ENCODE measurements at regions not wholly inside any gene's neighbourhood (a gene's known extent, or its start where the extent isn't known, plus 50 kb on each side); places are given as distances from the start of the nearest gene placed in this dataset.
"Not testable (repeated sequence)": the region's sequence is repeated elsewhere in the genome, so short reads cannot be mapped to it uniquely, and the experiment has no call there.

- DNase-seq (ENCODE audit: low spot score), result no peak
These were observed 496.3 kb upstream of the HTR2C start for GRCh38 chrX:114087543-114087942.

GRCh38 chrX:114077773-114078172 lies 506.1 kb upstream of the HTR2C start:
- DNase-seq (ENCODE audit: low spot score), result no peak

GRCh38 chrX:114075073-114075673 lies 508.7 kb upstream of the HTR2C start:
- no peak for DNase-seq (ENCODE audit: low spot score)

- no peak for DNase-seq (ENCODE audit: low spot score)
These were observed 510.0 kb upstream of the HTR2C start for GRCh38 chrX:114073926-114074325.

GRCh38 chrX:114071412-114071811 lies 512.5 kb upstream of the HTR2C start:
- no peak for DNase-seq (ENCODE audit: low spot score)

GRCh38 chrX:114065577-114066223 lies 518.2 kb upstream of the HTR2C start:
- no peak for DNase-seq (ENCODE audit: low spot score)

- no peak for DNase-seq (ENCODE audit: low spot score)
These were observed 522.7 kb upstream of the HTR2C start for GRCh38 chrX:114061226-114061625.

- DNase-seq (ENCODE audit: low spot score), result no peak
These were observed 524.9 kb upstream of the HTR2C start for GRCh38 chrX:114058988-114059418.

GRCh38 chrX:114057422-114057821 lies 526.5 kb upstream of the HTR2C start:
- not testable (repeated sequence) for DNase-seq (ENCODE audit: low spot score)

GRCh38 chrX:114051667-114052315 lies 532.1 kb upstream of the HTR2C start:
- DNase-seq (ENCODE audit: low spot score), result no peak

GRCh38 chrX:114050075-114050796 lies 533.6 kb upstream of the HTR2C start:
- DNase-seq (ENCODE audit: low spot score), result no peak

- DNase-seq (ENCODE audit: low spot score), result no peak
These were observed 534.8 kb upstream of the HTR2C start for GRCh38 chrX:114049063-114049462.

GRCh38 chrX:114047558-114047957 lies 536.3 kb upstream of the HTR2C start:
- DNase-seq (ENCODE audit: low spot score), result no peak

- DNase-seq (ENCODE audit: low spot score), result no peak
These were observed 537.1 kb upstream of the HTR2C start for GRCh38 chrX:114046695-114047279.

- not testable (repeated sequence) for DNase-seq (ENCODE audit: low spot score)
These were observed 542.4 kb upstream of the HTR2C start for GRCh38 chrX:114041470-114041869.

- not testable (repeated sequence) for DNase-seq (ENCODE audit: low spot score)
These were observed 543.1 kb upstream of the HTR2C start for GRCh38 chrX:114040661-114041269.

- not testable (repeated sequence) for DNase-seq (ENCODE audit: low spot score)
These were observed 543.8 kb upstream of the HTR2C start for GRCh38 chrX:114040111-114040510.

- DNase-seq (ENCODE audit: low spot score), result no peak
These were observed 545.5 kb upstream of the HTR2C start for GRCh38 chrX:114038358-114038757.

GRCh38 chrX:114037515-114037914 lies 546.4 kb upstream of the HTR2C start:
- DNase-seq (ENCODE audit: low spot score), result no peak

- no peak for DNase-seq (ENCODE audit: low spot score)
These were observed 554.8 kb upstream of the HTR2C start for GRCh38 chrX:114028907-114029662.

- DNase-seq (ENCODE audit: low spot score), result no peak
These were observed 566.8 kb upstream of the HTR2C start for GRCh38 chrX:114017086-114017485.
